A549 (cell line): ENCODE measurements at regions not wholly inside any gene's neighbourhood (a gene's known extent, or its start where the extent isn't known, plus 50 kb on each side); places are given as distances from the start of the nearest gene placed in this dataset.

Source experiments
- CEBPB ChIP-seq, 2 experiments: fragments of >200 bp in 1 of 2; sonication (Bioruptor Twin) in 1 of 2; formaldehyde crosslinking in 1 of 2; IDR thresholded peaks; 2 replicates each; pipeline ENCODE4 v1.6.1; 2012 to 2016
- ESRRA ChIP-seq: fragments of 150-350 bp; IDR thresholded peaks from 2 replicates; pipeline ENCODE4 v1.6.1; 2014; ENCODE audit warnings: mild to moderate bottlenecking, low read length, borderline replicate concordance
- FOSL2 ChIP-seq, 2 experiments: fragments of 450-650 bp in 1 of 2; fragments of >200 bp in 1 of 2; sonication (Bioruptor Twin) in 1 of 2; formaldehyde crosslinking; IDR thresholded peaks; 2 replicates each; pipeline versions ENCODE4 v1.5.0 to v1.6.1; 2016 to 2020; ENCODE audit warnings: mild to moderate bottlenecking in 1 of 2, moderate library complexity in 1 of 2

DNA sequence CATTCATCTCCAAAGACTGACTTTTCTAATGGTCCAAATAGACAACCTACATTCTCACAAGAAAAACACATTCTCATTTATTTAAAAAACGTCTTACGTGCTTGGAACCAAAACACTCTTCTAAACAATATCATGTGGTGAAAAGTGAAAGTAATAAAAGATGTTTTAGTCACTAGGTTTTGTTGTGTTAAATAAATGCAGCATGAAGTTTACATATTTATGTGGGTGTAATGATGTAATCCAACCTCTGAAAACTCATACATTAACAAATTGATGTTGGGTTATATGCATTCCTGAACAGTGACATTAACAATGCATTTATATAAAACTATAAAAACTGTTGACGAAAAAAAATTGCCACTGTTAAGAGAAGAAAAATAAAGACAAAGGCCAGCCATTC lies 55.1 kb upstream of the ACVR2A start:
- TF ChIP-seq CEBPB (IDR thresholded peaks at IDR 0.05) (no peak), ESRRA (no peak), FOSL2 (IDR thresholded peaks at IDR 0.05) (no peak), FOSL2 (CRISPR knock-in tag; IDR thresholded peaks at IDR 0.05) (no peak)
